Left ventricle myocardium inferior (tissue), 1 donor: ENCODE measurements at regions not wholly inside any gene's neighbourhood (a gene's known extent, or its start where the extent isn't known, plus 50 kb on each side); places are given as distances from the start of the nearest gene placed in this dataset.

Experiments used
- DNase-seq: peaks from one replicate; pipeline ENCODE4 v3.0.0-alpha.2; 2020
- H3K27ac ChIP-seq: fragments of 200-600 bp; replicated peaks from 2 replicates; pipeline ENCODE4 v1.8.0; 2021
- H3K27me3 ChIP-seq: fragments of 200-600 bp; 2 replicates; pipeline ENCODE4 v1.8.0; 2021; ENCODE audit warnings: low read depth
- H3K36me3 ChIP-seq: fragments of 200-600 bp; 2 replicates; pipeline ENCODE4 v1.8.0; 2021
- H3K4me1 ChIP-seq: fragments of 200-600 bp; 2 replicates; pipeline ENCODE4 v1.8.0; 2021
- H3K4me3 ChIP-seq: fragments of 200-600 bp; 2 replicates; pipeline ENCODE4 v1.8.0; 2021; ENCODE audit warnings: mild to moderate bottlenecking, moderate library complexity
- H3K9me3 ChIP-seq: fragments of 200-600 bp; replicated peaks from 2 replicates; pipeline ENCODE4 v1.8.0; 2021
- intact Hi-C: fragments of 100-400 bp; cut with micrococcal nuclease; formaldehyde crosslinking; loops from one replicate; pipeline ENCODE4 v1.11.0; 2022
- TF ChIP-seq, protein P1 (sequence below): fragments of 200-600 bp; IDR thresholded peaks from 2 replicates; pipeline ENCODE4 v1.8.0; 2021; ENCODE audit warnings: antibody characterized with exemption, mild to moderate bottlenecking, borderline replicate concordance
- donor health status: DM: no; HTN: yes; CAD: no; lungs with severe emphysema.

DNA sequence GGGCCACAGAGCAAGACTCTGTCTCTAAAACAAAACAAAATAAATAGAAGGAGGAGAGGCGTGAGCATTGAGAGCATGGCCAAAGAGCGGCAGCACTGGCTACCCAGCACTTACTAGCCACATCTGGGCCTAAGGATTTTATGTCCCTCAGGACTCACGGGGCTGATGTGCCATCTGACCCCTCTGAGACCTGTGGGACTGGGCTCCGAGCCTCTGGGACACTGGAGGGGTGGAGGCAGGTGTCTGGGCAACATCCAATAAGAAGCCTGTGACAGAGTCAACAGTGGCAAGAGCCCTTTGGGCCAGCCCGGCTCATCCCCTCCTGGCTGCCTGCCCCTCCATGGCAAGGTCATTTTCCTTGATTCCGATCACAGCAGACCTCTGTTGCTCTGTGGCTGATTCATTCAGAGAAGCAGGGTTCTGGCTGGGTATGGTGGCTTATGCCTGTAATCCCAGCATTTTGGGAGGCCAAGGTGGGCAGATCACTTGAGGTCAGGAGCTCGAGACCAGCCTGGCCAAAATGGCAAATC is 60.7 kb downstream of the RRM2 start:
- TF ChIP-seq, protein P1, sequence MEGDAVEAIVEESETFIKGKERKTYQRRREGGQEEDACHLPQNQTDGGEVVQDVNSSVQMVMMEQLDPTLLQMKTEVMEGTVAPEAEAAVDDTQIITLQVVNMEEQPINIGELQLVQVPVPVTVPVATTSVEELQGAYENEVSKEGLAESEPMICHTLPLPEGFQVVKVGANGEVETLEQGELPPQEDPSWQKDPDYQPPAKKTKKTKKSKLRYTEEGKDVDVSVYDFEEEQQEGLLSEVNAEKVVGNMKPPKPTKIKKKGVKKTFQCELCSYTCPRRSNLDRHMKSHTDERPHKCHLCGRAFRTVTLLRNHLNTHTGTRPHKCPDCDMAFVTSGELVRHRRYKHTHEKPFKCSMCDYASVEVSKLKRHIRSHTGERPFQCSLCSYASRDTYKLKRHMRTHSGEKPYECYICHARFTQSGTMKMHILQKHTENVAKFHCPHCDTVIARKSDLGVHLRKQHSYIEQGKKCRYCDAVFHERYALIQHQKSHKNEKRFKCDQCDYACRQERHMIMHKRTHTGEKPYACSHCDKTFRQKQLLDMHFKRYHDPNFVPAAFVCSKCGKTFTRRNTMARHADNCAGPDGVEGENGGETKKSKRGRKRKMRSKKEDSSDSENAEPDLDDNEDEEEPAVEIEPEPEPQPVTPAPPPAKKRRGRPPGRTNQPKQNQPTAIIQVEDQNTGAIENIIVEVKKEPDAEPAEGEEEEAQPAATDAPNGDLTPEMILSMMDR: no peak
- Histone ChIP-seq H3K9me3 (no peaks in the 10 kb centered on the region), H3K36me3 (no peaks in the 10 kb centered on the region), H3K27me3 (no peaks in the 10 kb centered on the region), H3K4me3 (no peak overlapping the region), H3K27ac (no peak overlapping the region), H3K4me1 (peaks cover 9% of the 10 kb centered on the region)
- intact Hi-C loops: no loop called here
- DNase-seq: no peak

DNA sequence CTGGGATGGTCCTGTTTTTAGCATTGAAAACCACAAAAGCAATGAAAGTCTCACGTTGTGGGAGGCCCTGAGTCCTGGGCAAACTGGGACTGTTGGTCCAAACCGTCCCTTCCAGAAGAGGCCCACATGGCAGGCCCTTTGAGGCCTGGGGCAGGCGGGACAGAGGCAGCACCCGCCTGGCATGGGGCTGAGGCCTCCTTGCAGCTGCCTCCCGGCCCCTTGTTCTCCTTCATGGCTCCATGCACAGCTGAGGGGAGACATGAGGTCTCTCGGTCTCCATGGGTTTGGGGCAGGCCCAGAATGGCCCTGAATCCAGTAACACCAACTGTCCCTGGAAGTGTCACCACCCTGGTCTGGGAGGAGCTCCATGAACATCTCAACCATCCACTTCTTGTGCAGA is 61.9 kb downstream of the RRM2 start:
- TF ChIP-seq, protein P1: no peak
- Histone ChIP-seq H3K4me1 (peaks cover 9% of the 10 kb centered on the region), H3K4me3 (no peak overlapping the region)

DNA sequence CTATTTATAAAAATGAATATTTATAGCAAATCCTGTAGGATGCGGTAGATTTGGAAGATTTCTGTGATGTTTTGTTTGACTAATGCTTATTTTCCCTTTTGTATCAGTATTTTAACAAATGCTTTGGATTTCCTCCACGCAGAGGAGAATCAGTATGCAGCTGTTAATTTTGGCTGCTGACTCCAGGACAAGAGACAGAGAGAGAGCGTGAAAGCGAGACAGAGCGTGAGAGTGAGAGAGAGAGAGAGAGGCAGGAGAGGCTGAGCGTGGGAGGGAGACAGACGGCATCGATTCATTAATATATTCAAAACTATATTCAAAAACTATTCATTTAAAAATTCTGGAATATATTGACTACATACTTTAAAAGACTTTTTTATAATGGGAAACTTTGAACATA is 62.5 kb downstream of the RRM2 start:
- Histone ChIP-seq H3K36me3 (no peaks in the 10 kb centered on the region), H3K9me3 (no peaks in the 10 kb centered on the region), H3K4me3 (no peak overlapping the region), H3K27me3 (no peaks in the 10 kb centered on the region), H3K4me1 (peaks cover 9% of the 10 kb centered on the region), H3K27ac (no peak overlapping the region)
- TF ChIP-seq, protein P1: no peak
- no peak for DNase-seq
- intact Hi-C loops: no loop called here

More for the DNA sequence above, 61.9 kb downstream of the RRM2 start:
- DNase-seq: no peak
- H3K9me3 ChIP-seq: no peaks in the 10 kb centered on the region
- no peaks in the 10 kb centered on the region for H3K27me3 ChIP-seq
- no peaks in the 10 kb centered on the region for H3K36me3 ChIP-seq
- no peak overlapping the region for H3K27ac ChIP-seq
- intact Hi-C loops: no loop called here

DNA sequence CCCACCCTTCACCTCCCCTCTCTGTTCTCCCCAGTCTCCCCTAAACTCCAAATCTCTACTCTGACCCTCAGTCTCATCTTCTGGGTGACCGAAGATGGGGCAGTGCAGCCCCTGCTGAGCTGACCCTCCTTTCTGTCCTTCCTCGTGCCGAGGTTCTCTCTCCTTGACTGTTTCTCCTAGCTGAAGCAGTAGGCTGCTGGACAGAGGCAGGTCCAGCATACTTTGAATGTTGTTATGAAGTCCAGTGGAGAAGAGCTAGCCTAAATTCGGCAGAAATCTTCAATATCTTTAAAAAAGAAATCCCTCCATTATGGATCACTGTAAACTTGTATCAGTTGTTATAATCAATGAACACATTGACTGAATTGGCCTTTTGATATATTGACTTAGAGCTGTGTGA is 63.2 kb downstream of the RRM2 start:
- TF ChIP-seq, protein P1: no peak
- no peaks in the 10 kb centered on the region for H3K27me3 ChIP-seq
- H3K27ac ChIP-seq: no peak overlapping the region
- intact Hi-C loops: no loop called here
- H3K36me3 ChIP-seq: no peaks in the 10 kb centered on the region
- H3K9me3 ChIP-seq: no peaks in the 10 kb centered on the region
- DNase-seq: no peak
- H3K4me1 ChIP-seq: peaks cover 9% of the 10 kb centered on the region
- H3K4me3 ChIP-seq: no peak overlapping the region

DNA sequence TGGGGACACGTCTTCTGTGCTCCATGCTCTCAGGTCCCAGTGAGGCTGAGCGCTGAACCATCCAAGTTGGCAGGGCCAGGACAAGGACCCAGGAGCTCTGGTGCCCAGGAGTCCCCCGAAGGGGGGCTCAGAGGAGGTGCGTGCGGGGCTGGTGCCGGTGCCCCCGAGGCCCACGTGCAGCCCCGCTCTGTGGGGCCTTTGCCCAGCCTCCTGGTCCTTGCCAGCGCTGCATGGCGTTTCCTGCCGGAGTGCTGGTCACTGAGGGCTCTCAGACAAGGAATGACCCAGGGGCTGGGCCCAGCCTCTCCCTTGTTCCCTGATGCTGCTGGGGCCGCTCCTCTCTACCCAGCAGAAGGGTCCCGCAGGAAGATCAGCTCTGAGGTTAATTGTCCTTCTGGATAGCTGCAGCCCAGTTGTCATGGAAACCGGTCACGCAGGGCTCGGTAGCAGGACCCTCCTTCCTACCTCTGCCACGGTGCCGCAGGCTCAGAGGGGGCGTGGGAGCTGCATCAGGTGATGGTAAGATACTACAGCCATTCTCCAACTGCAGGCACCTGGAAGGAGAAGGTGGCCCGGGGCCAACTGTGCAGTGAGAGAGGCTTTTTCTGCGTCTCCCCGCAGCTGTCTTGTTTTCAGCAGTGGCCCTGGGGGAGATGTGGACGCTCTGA is 64.5 kb downstream of the RRM2 start:
- Histone ChIP-seq H3K36me3 (no peaks in the 10 kb centered on the region), H3K4me1 (peaks cover 9% of the 10 kb centered on the region), H3K27ac (no peak overlapping the region), H3K9me3 (no peaks in the 10 kb centered on the region), H3K27me3 (no peaks in the 10 kb centered on the region), H3K4me3 (no peak overlapping the region)
- intact Hi-C loops: no loop called here
- TF ChIP-seq, protein P1: no peak
- no peak for DNase-seq
